ENCODE measurements at regions not wholly inside any gene's neighbourhood (a gene's known extent, or its start where the extent isn't known, plus 50 kb on each side); places are given as distances from the start of the nearest gene placed in this dataset.
"Not testable (repeated sequence)": the region's sequence is repeated elsewhere in the genome, so short reads cannot be mapped to it uniquely, and the experiment has no call there.

GRCh38 chr16:63789603-63790002 lies 1332.3 kb downstream of the CDH11 start:
- ATAC-seq (no peak), DNase-seq (no peak)
- H3K4me3 ChIP-seq (ENCODE audit: low read length): no peak overlapping the region
- WGBS: 86% methylated on average over 2 of the region's 2 CpGs
- no peaks in the 10 kb centered on the region for H3K4me1 ChIP-seq (ENCODE audit: control insufficient read depth, insufficient read depth, low read length)
- intact Hi-C loops (cut with DNase I): no loop called here
- no peaks in the 10 kb centered on the region for H3K9me3 ChIP-seq (ENCODE audit: control insufficient read depth, low read length)
- peaks cover 2% of the 10 kb centered on the region for H3K27me3 ChIP-seq (ENCODE audit: control insufficient read depth, insufficient read depth)
- H3K27ac ChIP-seq (ENCODE audit: low read length): no peak overlapping the region

- no peaks in the 10 kb centered on the region for H3K9me3 ChIP-seq (ENCODE audit: control insufficient read depth, low read length)
- no peaks in the 10 kb centered on the region for H3K4me1 ChIP-seq (ENCODE audit: control insufficient read depth, insufficient read depth, low read length)
- peaks cover 2% of the 10 kb centered on the region for H3K27me3 ChIP-seq (ENCODE audit: control insufficient read depth, insufficient read depth)
- H3K4me3 ChIP-seq (ENCODE audit: low read length): no peak overlapping the region
- DNase-seq: no peak
- ATAC-seq: no peak
- 94% methylated on average over 1 of the region's 1 CpG for WGBS
- intact Hi-C loops (cut with DNase I): no loop called here
- H3K27ac ChIP-seq (ENCODE audit: low read length): no peak overlapping the region
Observed at GRCh38 chr16:63787014-63787413, 1334.8 kb downstream of the CDH11 start.

DNA sequence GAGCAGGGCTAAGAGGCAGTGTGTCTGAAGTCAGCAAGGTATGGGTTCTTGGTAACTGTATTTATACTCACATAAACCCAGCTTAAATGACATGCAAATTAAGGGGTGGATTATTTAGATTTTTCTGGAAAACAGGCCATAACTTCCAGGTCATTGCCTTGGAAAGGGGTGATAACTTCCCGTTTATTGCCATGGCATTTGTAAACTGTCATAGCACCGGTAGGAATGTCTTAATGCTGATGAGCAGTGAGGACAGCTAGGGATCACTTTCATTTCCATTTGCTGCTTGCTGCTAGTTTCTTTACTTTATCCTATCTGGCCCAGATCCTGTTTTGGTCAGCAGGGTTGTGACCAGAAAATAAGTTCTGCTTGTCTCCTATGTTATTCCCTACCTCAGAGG lies 1336.7 kb downstream of the CDH11 start:
- 81% methylated on average over 2 of the region's 2 CpGs for WGBS
- DNase-seq (no peak), ATAC-seq (no peak)
- Histone ChIP-seq H3K4me3 (ENCODE audit: low read length) (no peak overlapping the region), H3K9me3 (ENCODE audit: control insufficient read depth, low read length) (no peaks in the 10 kb centered on the region), H3K27ac (ENCODE audit: low read length) (no peak overlapping the region), H3K27me3 (ENCODE audit: control insufficient read depth, insufficient read depth) (peaks cover 2% of the 10 kb centered on the region), H3K4me1 (ENCODE audit: control insufficient read depth, insufficient read depth, low read length) (no peaks in the 10 kb centered on the region)
- intact Hi-C loops (cut with DNase I): no loop called here

GRCh38 chr16:63776437-63776836 lies 1345.4 kb downstream of the CDH11 start:
- DNase-seq (no peak), ATAC-seq (no peak)
- H3K9me3 ChIP-seq (ENCODE audit: control insufficient read depth, low read length): no peaks in the 10 kb centered on the region
- H3K4me1 ChIP-seq (ENCODE audit: control insufficient read depth, insufficient read depth, low read length): no peaks in the 10 kb centered on the region
- H3K27me3 ChIP-seq (ENCODE audit: control insufficient read depth, insufficient read depth): no peaks in the 10 kb centered on the region
- H3K4me3 ChIP-seq (ENCODE audit: low read length): no peak overlapping the region
- intact Hi-C loops (cut with DNase I): no loop called here
- H3K27ac ChIP-seq (ENCODE audit: low read length): no peak overlapping the region

DNA sequence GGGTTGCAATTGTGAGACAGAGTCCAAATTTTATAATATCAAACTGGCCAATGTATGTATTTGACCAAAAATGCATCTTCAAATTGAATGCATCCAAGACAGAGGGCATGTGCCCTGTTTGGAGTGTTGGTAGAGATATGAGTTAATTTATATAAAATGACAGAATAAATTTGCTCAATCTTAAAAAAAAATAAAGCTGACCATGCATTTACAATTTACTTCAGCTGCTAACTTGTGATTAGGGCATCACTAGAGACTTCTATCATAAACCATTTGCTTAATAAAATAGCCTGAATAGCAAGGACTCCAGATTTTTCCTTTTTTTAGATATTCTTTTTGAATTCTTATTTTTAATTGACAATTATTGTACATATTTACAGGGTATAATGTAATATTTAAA lies 1345.8 kb downstream of the CDH11 start:
- Histone ChIP-seq H3K27ac (ENCODE audit: low read length) (no peak overlapping the region), H3K9me3 (ENCODE audit: control insufficient read depth, low read length) (no peaks in the 10 kb centered on the region), H3K27me3 (ENCODE audit: control insufficient read depth, insufficient read depth) (no peaks in the 10 kb centered on the region), H3K4me1 (ENCODE audit: control insufficient read depth, insufficient read depth, low read length) (no peaks in the 10 kb centered on the region), H3K4me3 (ENCODE audit: low read length) (no peak overlapping the region)
- intact Hi-C loops (cut with DNase I): no loop called here
- no peak for DNase-seq
- no peak for ATAC-seq

- Histone ChIP-seq H3K27ac (ENCODE audit: low read length) (no peak overlapping the region), H3K27me3 (ENCODE audit: control insufficient read depth, insufficient read depth) (no peaks in the 10 kb centered on the region), H3K4me3 (ENCODE audit: low read length) (no peak overlapping the region), H3K4me1 (ENCODE audit: control insufficient read depth, insufficient read depth, low read length) (no peaks in the 10 kb centered on the region), H3K9me3 (ENCODE audit: control insufficient read depth, low read length) (no peaks in the 10 kb centered on the region)
- DNase-seq (no peak), ATAC-seq (no peak)
- intact Hi-C loops (cut with DNase I): no loop called here
- 66% methylated on average over 3 of the region's 3 CpGs for WGBS
Observed at GRCh38 chr16:63774302-63774701, 1347.6 kb downstream of the CDH11 start.

GRCh38 chr16:63769211-63769610 lies 1352.7 kb downstream of the CDH11 start:
- intact Hi-C loops (cut with DNase I): no loop called here
- ATAC-seq: no peak
- Histone ChIP-seq H3K4me1 (ENCODE audit: control insufficient read depth, insufficient read depth, low read length) (no peaks in the 10 kb centered on the region), H3K9me3 (ENCODE audit: control insufficient read depth, low read length) (no peaks in the 10 kb centered on the region), H3K27me3 (ENCODE audit: control insufficient read depth, insufficient read depth) (no peaks in the 10 kb centered on the region), H3K4me3 (ENCODE audit: low read length) (no peak overlapping the region), H3K27ac (ENCODE audit: low read length) (no peak overlapping the region)
- DNase-seq: no peak
- 68% methylated on average over 2 of the region's 2 CpGs for WGBS

DNA sequence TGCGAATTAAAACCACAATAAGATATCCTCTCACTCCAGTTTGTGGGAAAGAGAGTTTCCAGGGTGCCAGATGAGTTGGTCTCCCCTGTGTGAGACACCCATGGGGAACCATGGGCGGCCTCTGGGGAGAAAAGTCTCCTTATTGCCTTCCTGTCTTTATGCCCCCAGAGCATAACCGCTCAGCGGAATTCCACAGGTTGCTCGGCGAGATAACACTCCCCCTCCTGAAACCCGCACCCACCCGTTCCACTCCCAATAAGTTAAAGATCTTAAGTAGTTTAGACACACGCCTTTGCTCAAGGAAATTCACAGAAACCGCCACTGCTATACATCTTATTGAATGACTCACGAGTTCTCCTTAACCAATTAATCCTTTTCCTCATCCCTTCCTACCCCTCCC lies 1361.6 kb downstream of the CDH11 start:
- H3K27me3 ChIP-seq (ENCODE audit: control insufficient read depth, insufficient read depth); DNase-seq; H3K4me1 ChIP-seq (ENCODE audit: control insufficient read depth, insufficient read depth, low read length); H3K9me3 ChIP-seq (ENCODE audit: control insufficient read depth, low read length); H3K27ac ChIP-seq (ENCODE audit: low read length); H3K4me3 ChIP-seq (ENCODE audit: low read length); intact Hi-C loops (cut with DNase I); ATAC-seq: not testable (repeated sequence)
- 90% methylated on average over 11 of the region's 11 CpGs for WGBS

DNA sequence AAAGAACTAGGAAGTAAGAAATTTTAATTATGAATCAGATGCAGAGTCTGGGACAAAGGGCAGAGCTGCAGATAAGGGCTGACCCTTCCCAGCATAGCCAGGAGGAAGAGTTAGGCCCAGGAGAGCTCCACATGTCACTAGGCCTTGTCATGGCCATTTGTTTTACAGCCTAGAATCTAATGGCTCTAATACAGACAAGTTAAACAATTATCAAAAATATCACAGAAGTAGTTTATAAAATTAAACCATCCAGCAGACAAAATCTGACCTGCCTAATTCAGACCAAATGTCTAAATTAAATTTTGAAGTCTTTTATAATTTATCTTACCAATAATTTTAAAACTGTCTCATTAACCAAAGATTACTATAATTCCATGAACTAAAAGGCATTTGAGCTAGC lies 1369.5 kb downstream of the CDH11 start:
- Histone ChIP-seq H3K27me3 (ENCODE audit: control insufficient read depth, insufficient read depth) (no peaks in the 10 kb centered on the region), H3K9me3 (ENCODE audit: control insufficient read depth, low read length) (no peaks in the 10 kb centered on the region), H3K4me1 (ENCODE audit: control insufficient read depth, insufficient read depth, low read length) (no peaks in the 10 kb centered on the region), H3K27ac (ENCODE audit: low read length) (no peak overlapping the region), H3K4me3 (ENCODE audit: low read length) (no peak overlapping the region)
- intact Hi-C loops (cut with DNase I): no loop called here
- DNase-seq (no peak), ATAC-seq (no peak)

- intact Hi-C loops (cut with DNase I): no loop called here
- ATAC-seq: no peak
- Histone ChIP-seq H3K4me3 (ENCODE audit: low read length) (no peak overlapping the region), H3K4me1 (ENCODE audit: control insufficient read depth, insufficient read depth, low read length) (no peaks in the 10 kb centered on the region), H3K9me3 (ENCODE audit: control insufficient read depth, low read length) (no peaks in the 10 kb centered on the region), H3K27ac (ENCODE audit: low read length) (no peak overlapping the region), H3K27me3 (ENCODE audit: control insufficient read depth, insufficient read depth) (no peaks in the 10 kb centered on the region)
- no peak for DNase-seq
Observed at GRCh38 chr16:63749276-63749675, 1372.6 kb downstream of the CDH11 start.

DNA sequence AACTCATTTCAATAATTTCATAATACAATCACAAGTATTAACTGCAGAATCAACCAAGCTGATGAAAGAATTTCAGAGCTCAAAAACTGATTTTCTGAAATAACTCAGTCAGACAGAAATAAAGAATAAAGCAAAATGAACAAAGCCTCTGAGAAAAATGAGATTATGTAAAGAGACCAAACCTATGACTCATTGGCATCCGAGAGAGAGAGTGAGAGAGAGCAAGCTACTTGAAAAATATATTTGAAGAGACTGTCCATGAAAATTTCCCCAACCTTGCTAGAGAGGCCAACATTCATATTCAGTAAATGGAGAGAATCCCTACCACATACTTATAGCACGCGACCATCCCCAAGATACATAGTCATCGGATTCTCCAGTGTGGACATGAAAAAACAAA lies 1376.4 kb downstream of the CDH11 start:
- intact Hi-C loops (cut with DNase I): no loop called here
- no peak overlapping the region for H3K27ac ChIP-seq (ENCODE audit: low read length)
- no peak overlapping the region for H3K4me3 ChIP-seq (ENCODE audit: low read length)
- WGBS: 91% methylated on average over 4 of the region's 4 CpGs
- H3K9me3 ChIP-seq (ENCODE audit: control insufficient read depth, low read length): no peaks in the 10 kb centered on the region
- H3K27me3 ChIP-seq (ENCODE audit: control insufficient read depth, insufficient read depth): no peaks in the 10 kb centered on the region
- H3K4me1 ChIP-seq (ENCODE audit: control insufficient read depth, insufficient read depth, low read length): no peaks in the 10 kb centered on the region
- ATAC-seq (no peak), DNase-seq (no peak)

DNA sequence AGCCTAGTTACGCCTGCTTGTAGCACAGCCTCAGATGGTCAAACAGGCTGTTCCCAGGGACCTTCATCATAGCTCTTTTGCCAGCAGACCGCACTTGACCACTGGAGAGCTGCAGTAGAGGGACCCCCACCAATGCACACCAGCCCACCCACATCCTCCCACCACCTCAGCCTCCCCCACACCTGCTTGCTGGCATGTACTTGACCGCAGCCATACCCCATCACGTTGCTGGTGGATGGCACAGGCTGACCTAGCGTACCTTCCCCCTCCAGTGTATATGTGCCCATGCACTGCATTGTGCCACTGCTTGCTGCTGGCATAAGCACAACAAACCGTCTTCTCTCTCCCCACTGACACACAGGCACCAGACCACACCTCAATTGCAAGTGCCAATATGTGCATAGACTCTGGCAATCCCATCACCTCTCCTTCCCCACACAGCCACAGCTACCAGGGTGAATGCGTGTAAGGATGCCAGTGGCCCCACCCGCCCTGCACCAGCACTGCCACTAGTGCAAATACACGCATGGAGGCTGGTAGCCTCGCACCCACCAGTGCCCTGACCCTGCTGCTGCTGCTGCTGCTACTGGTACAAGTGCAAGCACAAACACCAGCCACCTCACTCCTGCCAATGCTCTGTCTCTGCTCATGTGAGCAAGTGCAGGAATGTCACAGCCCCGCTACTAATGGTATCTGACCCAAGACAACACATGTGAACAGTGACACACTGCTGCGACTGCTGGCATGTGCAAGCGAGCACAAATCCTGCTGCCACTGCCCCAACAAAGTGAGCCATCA lies 1377.6 kb downstream of the CDH11 start:
- DNase-seq (peak in 1 of 3 donors; percentile 53), ATAC-seq (peak; percentile 41 to 84)
- 87% methylated on average over 13 of the region's 13 CpGs for WGBS
- H3K4me3 ChIP-seq (ENCODE audit: low read length): no peak overlapping the region
- H3K27ac ChIP-seq (ENCODE audit: low read length): no peak overlapping the region
- H3K9me3 ChIP-seq (ENCODE audit: control insufficient read depth, low read length): no peaks in the 10 kb centered on the region
- no peaks in the 10 kb centered on the region for H3K4me1 ChIP-seq (ENCODE audit: control insufficient read depth, insufficient read depth, low read length)
- intact Hi-C loops (cut with DNase I): no loop called here
- H3K27me3 ChIP-seq (ENCODE audit: control insufficient read depth, insufficient read depth): no peaks in the 10 kb centered on the region

All from right cardiac atrium (tissue), 5 donors.